ENCODE measurements at regions not wholly inside any gene's neighbourhood (a gene's known extent, or its start where the extent isn't known, plus 50 kb on each side); places are given as distances from the start of the nearest gene placed in this dataset.
"Not testable (repeated sequence)": the region's sequence is repeated elsewhere in the genome, so short reads cannot be mapped to it uniquely, and the experiment has no call there.

- not testable (repeated sequence) for DNase-seq (ENCODE audit: low read depth in 1 of 2, low spot score in 1 of 2); H3K27ac ChIP-seq (replicated peaks); H3K4me3 ChIP-seq (replicated peaks; ENCODE audit: insufficient read depth, low read length); H3K27me3 ChIP-seq (ENCODE audit: insufficient read depth, poor library complexity, severe bottlenecking)
Measured at GRCh38 chr9:66837242-66837937, 63.1 kb upstream of the ZNF658 start.

Measured in HL-60 (cell line).